Left lung (tissue), 4 donors: ENCODE measurements at regions not wholly inside any gene's neighbourhood (a gene's known extent, or its start where the extent isn't known, plus 50 kb on each side); places are given as distances from the start of the nearest gene placed in this dataset.

Experiments used
- ATAC-seq: fragments of 200-7000 bp; cut with Tn5 transposase; one replicate; pipeline ENCODE4 v1.9.1; 2020; ENCODE audit warnings: moderate library complexity
- DNase-seq, 4 donors: peaks; one replicate each; pipeline ENCODE4 v3.0.0-alpha.2; 2013 to 2020
- H3K27ac ChIP-seq, 2 donors: fragments of 200-600 bp; sonication (generic) in 1 of 2; one replicate each; pipeline versions ENCODE4 v1.5.0 to v1.8.0; 2020 to 2021
- H3K27me3 ChIP-seq, 2 donors: fragments of 200-600 bp; sonication (generic) in 1 of 2; one replicate each; pipeline versions ENCODE4 v1.5.0 to v1.8.0; 2020 to 2021
- H3K36me3 ChIP-seq, 2 donors: fragments of 200-600 bp; sonication (generic) in 1 of 2; one replicate each; pipeline versions ENCODE4 v1.5.0 to v1.8.0; 2020 to 2021
- H3K4me1 ChIP-seq, 2 donors: fragments of 200-600 bp; one replicate each; pipeline ENCODE4 v1.8.0; 2021
- H3K4me3 ChIP-seq, 2 donors: fragments of 200-600 bp; sonication (generic) in 1 of 2; one replicate each; pipeline versions ENCODE4 v1.5.0 to v1.8.0; 2020 to 2021; ENCODE audit warnings: mild to moderate bottlenecking in 1 of 2
- H3K9me3 ChIP-seq, 2 donors: fragments of 200-600 bp; sonication (generic) in 1 of 2; one replicate each; pipeline versions ENCODE4 v1.5.0 to v1.8.0; 2020 to 2021
- CTCF ChIP-seq, 2 donors: fragments of 200-600 bp; sonication (generic) in 1 of 2; IDR thresholded peaks; one replicate each; pipeline versions ENCODE4 v1.5.0 to v1.8.0; 2021; ENCODE audit warnings: antibody characterized with exemption in 2 of 2
- intact Hi-C, 2 donors: fragments of 100-400 bp; cut with DNase I; formaldehyde crosslinking; loops; one replicate each; pipeline versions ENCODE4 v1.11.2 to v1.14.2; 2022
- donor health status: DM: no; HTN: yes; CAD: no.
- donor health status: DM: no; HTN: no; CAD: no.

GRCh38 chr16:73738266-73738665, 558.3 kb upstream of the PSMD7 start:
- Histone ChIP-seq H3K9me3 (no peaks in the 10 kb centered on the region), H3K27ac (no peak overlapping the region), H3K36me3 (no peaks in the 10 kb centered on the region), H3K27me3 (no peaks in the 10 kb centered on the region), H3K4me1 (no peaks in the 10 kb centered on the region), H3K4me3 (no peak overlapping the region)
- intact Hi-C loops: no loop called here
- TF ChIP-seq CTCF (IDR thresholded peaks at IDR 0.05): no peak
- DNase-seq: no peak
- ATAC-seq: no peak

GRCh38 chr16:73737637-73738036, 559.0 kb upstream of the PSMD7 start:
- Histone ChIP-seq H3K9me3 (no peaks in the 10 kb centered on the region), H3K27me3 (no peaks in the 10 kb centered on the region), H3K27ac (no peak overlapping the region), H3K4me1 (no peaks in the 10 kb centered on the region), H3K4me3 (no peak overlapping the region), H3K36me3 (no peaks in the 10 kb centered on the region)
- DNase-seq (no peak), ATAC-seq (no peak)
- no peak for TF ChIP-seq CTCF (IDR thresholded peaks at IDR 0.05)
- intact Hi-C loops: no loop called here

- H3K4me3 ChIP-seq: no peak overlapping the region
- no peak for TF ChIP-seq CTCF (IDR thresholded peaks at IDR 0.05)
- H3K4me1 ChIP-seq: no peaks in the 10 kb centered on the region
- H3K27me3 ChIP-seq: no peaks in the 10 kb centered on the region
- no peaks in the 10 kb centered on the region for H3K9me3 ChIP-seq
- no peak for ATAC-seq
- DNase-seq: no peak
- intact Hi-C loops: no loop called here
- no peak overlapping the region for H3K27ac ChIP-seq
- H3K36me3 ChIP-seq: no peaks in the 10 kb centered on the region
Observed at GRCh38 chr16:73735954-73736353, 560.7 kb upstream of the PSMD7 start.

GRCh38 chr16:73735018-73735417, 561.6 kb upstream of the PSMD7 start:
- Histone ChIP-seq H3K9me3 (no peaks in the 10 kb centered on the region), H3K27me3 (no peaks in the 10 kb centered on the region), H3K4me1 (no peaks in the 10 kb centered on the region), H3K27ac (no peak overlapping the region), H3K36me3 (no peaks in the 10 kb centered on the region), H3K4me3 (no peak overlapping the region)
- DNase-seq: no peak
- TF ChIP-seq CTCF (IDR thresholded peaks at IDR 0.05): no peak
- intact Hi-C loops: no loop called here
- ATAC-seq: peak; percentile 32

GRCh38 chr16:73732681-73733080, 563.9 kb upstream of the PSMD7 start:
- no peaks in the 10 kb centered on the region for H3K27me3 ChIP-seq
- no peaks in the 10 kb centered on the region for H3K9me3 ChIP-seq
- no peak overlapping the region for H3K27ac ChIP-seq
- no peak overlapping the region for H3K4me3 ChIP-seq
- H3K4me1 ChIP-seq: no peaks in the 10 kb centered on the region
- no peaks in the 10 kb centered on the region for H3K36me3 ChIP-seq
- ATAC-seq (no peak), DNase-seq (no peak)
- intact Hi-C loops: no loop called here
- TF ChIP-seq CTCF (IDR thresholded peaks at IDR 0.05): no peak
